SK-N-SH treated with all-trans-retinoic acid at 6 μM for 48 hours (cell line): ENCODE measurements at regions not wholly inside any gene's neighbourhood (a gene's known extent, or its start where the extent isn't known, plus 50 kb on each side); places are given as distances from the start of the nearest gene placed in this dataset.

Experiments
- ATAC-seq: fragments of 200-7000 bp; cut with Tn5 transposase; 3 replicates; pipeline ENCODE4 v1.9.1; 2020; ENCODE audit warnings: mild to moderate bottlenecking, moderate library complexity
- ARNTL ChIP-seq: fragments of 450-650 bp; formaldehyde crosslinking; IDR thresholded peaks from 2 replicates; pipeline ENCODE4 v1.5.0; 2020; ENCODE audit warnings: low read depth, mild to moderate bottlenecking, moderate library complexity, borderline replicate concordance
- BACH2 ChIP-seq: fragments of 250-450 bp; sonication (Bioruptor Pico); IDR thresholded peaks from 2 replicates; pipeline ENCODE4 v1.9.0; 2021; ENCODE audit warnings: mild to moderate bottlenecking, borderline replicate concordance
- CREB5 ChIP-seq: fragments of 250-450 bp; sonication (Bioruptor Pico); IDR thresholded peaks from 2 replicates; pipeline ENCODE4 v1.5.1; 2020; ENCODE audit warnings: low read depth, mild to moderate bottlenecking, moderate library complexity
- CSDC2 ChIP-seq: fragments of 250-450 bp; sonication (Bioruptor Pico); IDR thresholded peaks from 2 replicates; pipeline ENCODE4 v1.5.0; 2020; ENCODE audit warnings: mild to moderate bottlenecking, moderate library complexity
- CSRNP3 ChIP-seq: fragments of 250-450 bp; sonication (Bioruptor Pico); IDR thresholded peaks from 2 replicates; pipeline ENCODE4 v1.5.1; 2021; ENCODE audit warnings: mild to moderate bottlenecking, moderate library complexity
- ESRRG ChIP-seq: fragments of 250-450 bp; sonication (Bioruptor Pico); IDR thresholded peaks from 2 replicates; pipeline ENCODE4 v1.6.1; 2021; ENCODE audit warnings: mild to moderate bottlenecking
- ISL1 ChIP-seq: fragments of 250-450 bp; sonication (Bioruptor Pico); IDR thresholded peaks from 2 replicates; pipeline ENCODE4 v2.1.2; 2022; ENCODE audit warnings: mild to moderate bottlenecking, moderate library complexity
- OSR1 ChIP-seq: fragments of 250-450 bp; sonication (Bioruptor Pico); IDR thresholded peaks from 2 replicates; pipeline ENCODE4 v1.8.0; 2022; ENCODE audit warnings: moderate library complexity, mild to moderate bottlenecking, inconsistent platforms
- PPARA ChIP-seq: fragments of 250-450 bp; sonication (Bioruptor Pico); IDR thresholded peaks from 2 replicates; pipeline ENCODE4 v1.5.0; 2020; ENCODE audit warnings: mild to moderate bottlenecking, borderline replicate concordance
- RARB ChIP-seq: fragments of 250-450 bp; sonication (Bioruptor Pico); IDR thresholded peaks from 2 replicates; pipeline ENCODE4 v1.8.0; 2021; ENCODE audit warnings: mild to moderate bottlenecking, moderate library complexity
- SNAI2 ChIP-seq: fragments of 250-450 bp; sonication (Bioruptor Pico); IDR thresholded peaks from 2 replicates; pipeline ENCODE4 v1.5.0; 2020; ENCODE audit warnings: mild to moderate bottlenecking, moderate library complexity
- TCF4 ChIP-seq: fragments of 250-450 bp; sonication (Bioruptor Pico); IDR thresholded peaks from 2 replicates; pipeline ENCODE4 v1.8.0; 2021; ENCODE audit warnings: mild to moderate bottlenecking, moderate library complexity, borderline replicate concordance
- TOX ChIP-seq: fragments of 250-450 bp; sonication (Bioruptor Pico); IDR thresholded peaks from 2 replicates; pipeline ENCODE4 v1.8.0; 2021; ENCODE audit warnings: mild to moderate bottlenecking, moderate library complexity, borderline replicate concordance
- ZC3H10 ChIP-seq: fragments of 250-450 bp; sonication (Bioruptor Pico); IDR thresholded peaks from 2 replicates; pipeline ENCODE4 v1.5.1; 2021; ENCODE audit warnings: mild to moderate bottlenecking, moderate library complexity
- ZFP3 ChIP-seq: fragments of 250-450 bp; sonication (Bioruptor Pico); IDR thresholded peaks from 2 replicates; pipeline ENCODE4 v1.5.0; 2020; ENCODE audit warnings: mild to moderate bottlenecking, moderate library complexity
- ZFP30 ChIP-seq: fragments of 450-650 bp; formaldehyde crosslinking; IDR thresholded peaks from 2 replicates; pipeline ENCODE4 v1.5.0; 2022; ENCODE audit warnings: mild to moderate bottlenecking, moderate library complexity
- ZNF565 ChIP-seq: fragments of 450-650 bp; formaldehyde crosslinking; conservative IDR thresholded peaks from 2 replicates; pipeline ENCODE4 v1.5.0; 2020; ENCODE audit warnings: low read depth, mild to moderate bottlenecking, moderate library complexity
- ZNF70 ChIP-seq: fragments of 450-650 bp; formaldehyde crosslinking; IDR thresholded peaks from 2 replicates; pipeline ENCODE4 v1.5.0; 2020; ENCODE audit warnings: mild to moderate bottlenecking, moderate library complexity
- ZNF8 ChIP-seq: fragments of 450-650 bp; formaldehyde crosslinking; IDR thresholded peaks from 2 replicates; pipeline ENCODE4 v1.5.0; 2020; ENCODE audit warnings: mild to moderate bottlenecking, moderate library complexity
- TF ChIP-seq, protein P1 (sequence below): fragments of 250-450 bp; sonication (Bioruptor Pico); IDR thresholded peaks from 2 replicates; pipeline ENCODE4 v1.5.0; 2020; ENCODE audit warnings: mild to moderate bottlenecking, moderate library complexity
- TF ChIP-seq, protein P2 (sequence below): fragments of 250-450 bp; sonication (Bioruptor Pico); IDR thresholded peaks from 2 replicates; pipeline ENCODE4 v1.8.0; 2021; ENCODE audit warnings: low read depth, mild to moderate bottlenecking, moderate library complexity, borderline replicate concordance

- TF ChIP-seq, protein P1, sequence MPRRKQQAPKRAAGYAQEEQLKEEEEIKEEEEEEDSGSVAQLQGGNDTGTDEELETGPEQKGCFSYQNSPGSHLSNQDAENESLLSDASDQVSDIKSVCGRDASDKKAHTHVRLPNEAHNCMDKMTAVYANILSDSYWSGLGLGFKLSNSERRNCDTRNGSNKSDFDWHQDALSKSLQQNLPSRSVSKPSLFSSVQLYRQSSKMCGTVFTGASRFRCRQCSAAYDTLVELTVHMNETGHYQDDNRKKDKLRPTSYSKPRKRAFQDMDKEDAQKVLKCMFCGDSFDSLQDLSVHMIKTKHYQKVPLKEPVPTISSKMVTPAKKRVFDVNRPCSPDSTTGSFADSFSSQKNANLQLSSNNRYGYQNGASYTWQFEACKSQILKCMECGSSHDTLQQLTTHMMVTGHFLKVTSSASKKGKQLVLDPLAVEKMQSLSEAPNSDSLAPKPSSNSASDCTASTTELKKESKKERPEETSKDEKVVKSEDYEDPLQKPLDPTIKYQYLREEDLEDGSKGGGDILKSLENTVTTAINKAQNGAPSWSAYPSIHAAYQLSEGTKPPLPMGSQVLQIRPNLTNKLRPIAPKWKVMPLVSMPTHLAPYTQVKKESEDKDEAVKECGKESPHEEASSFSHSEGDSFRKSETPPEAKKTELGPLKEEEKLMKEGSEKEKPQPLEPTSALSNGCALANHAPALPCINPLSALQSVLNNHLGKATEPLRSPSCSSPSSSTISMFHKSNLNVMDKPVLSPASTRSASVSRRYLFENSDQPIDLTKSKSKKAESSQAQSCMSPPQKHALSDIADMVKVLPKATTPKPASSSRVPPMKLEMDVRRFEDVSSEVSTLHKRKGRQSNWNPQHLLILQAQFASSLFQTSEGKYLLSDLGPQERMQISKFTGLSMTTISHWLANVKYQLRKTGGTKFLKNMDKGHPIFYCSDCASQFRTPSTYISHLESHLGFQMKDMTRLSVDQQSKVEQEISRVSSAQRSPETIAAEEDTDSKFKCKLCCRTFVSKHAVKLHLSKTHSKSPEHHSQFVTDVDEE, result no peak
- no peak for TF ChIP-seq TCF4
- no peak for TF ChIP-seq SNAI2
- no peak for TF ChIP-seq ZFP3 (CRISPR knock-in tag)
- TF ChIP-seq RARB, result no peak
- TF ChIP-seq ISL1 (CRISPR knock-in tag), result no peak
- no peak for TF ChIP-seq OSR1
- TF ChIP-seq ZNF8, result no peak
- no peak for TF ChIP-seq ZNF70 (CRISPR knock-in tag)
- TF ChIP-seq ZFP30 (CRISPR knock-in tag), result no peak
- TF ChIP-seq CSRNP3 (CRISPR knock-in tag), result no peak
- TF ChIP-seq ESRRG, result no peak
- no peak for TF ChIP-seq ZNF565 (CRISPR knock-in tag)
- TF ChIP-seq BACH2, result no peak
- no peak for TF ChIP-seq CSDC2 (CRISPR knock-in tag)
- no peak for TF ChIP-seq TOX
- TF ChIP-seq, protein P2, sequence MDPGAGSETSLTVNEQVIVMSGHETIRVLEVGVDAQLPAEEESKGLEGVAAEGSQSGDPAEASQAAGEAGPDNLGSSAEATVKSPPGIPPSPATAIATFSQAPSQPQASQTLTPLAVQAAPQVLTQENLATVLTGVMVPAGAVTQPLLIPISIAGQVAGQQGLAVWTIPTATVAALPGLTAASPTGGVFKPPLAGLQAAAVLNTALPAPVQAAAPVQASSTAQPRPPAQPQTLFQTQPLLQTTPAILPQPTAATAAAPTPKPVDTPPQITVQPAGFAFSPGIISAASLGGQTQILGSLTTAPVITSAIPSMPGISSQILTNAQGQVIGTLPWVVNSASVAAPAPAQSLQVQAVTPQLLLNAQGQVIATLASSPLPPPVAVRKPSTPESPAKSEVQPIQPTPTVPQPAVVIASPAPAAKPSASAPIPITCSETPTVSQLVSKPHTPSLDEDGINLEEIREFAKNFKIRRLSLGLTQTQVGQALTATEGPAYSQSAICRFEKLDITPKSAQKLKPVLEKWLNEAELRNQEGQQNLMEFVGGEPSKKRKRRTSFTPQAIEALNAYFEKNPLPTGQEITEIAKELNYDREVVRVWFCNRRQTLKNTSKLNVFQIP (CRISPR knock-in tag), result no peak
- no peak for TF ChIP-seq CREB5 (CRISPR knock-in tag)
- no peak for TF ChIP-seq ZC3H10 (CRISPR knock-in tag)
- no peak for TF ChIP-seq ARNTL (CRISPR knock-in tag)
- no peak for ATAC-seq
Observed at GRCh38 chr14:101457301-101457935, 103.9 kb upstream of the DIO3 start.

- TF ChIP-seq CREB5 (CRISPR knock-in tag), result no peak
- no peak for ATAC-seq
Observed at GRCh38 chr14:101457936-101458740, 103.2 kb upstream of the DIO3 start.

GRCh38 chr14:101458741-101459550 is 102.3 kb upstream of the DIO3 start:
- no peak for ATAC-seq
- TF ChIP-seq RARB (no peak), CSDC2 (CRISPR knock-in tag) (no peak), OSR1 (no peak), BACH2 (no peak), TCF4 (no peak; the same call in 1 of the 2 replicates), PPARA (CRISPR knock-in tag) (no peak), ZFP3 (CRISPR knock-in tag) (no peak), ESRRG (no peak), ZC3H10 (CRISPR knock-in tag) (no peak)
- TF ChIP-seq, protein P2 (CRISPR knock-in tag), result no peak
- TF ChIP-seq, all 23 proteins: peak for 0
